Testis (tissue), 2 donors: ENCODE measurements at regions not wholly inside any gene's neighbourhood (a gene's known extent, or its start where the extent isn't known, plus 50 kb on each side); places are given as distances from the start of the nearest gene placed in this dataset.

Source experiments
- DNase-seq: peaks from one replicate; pipeline ENCODE4 v3.0.0-alpha.2; 2019
- H3K27ac ChIP-seq, 2 donors: fragments of 200-600 bp; sonication (generic); one replicate each; pipeline ENCODE4 v1.5.1; 2019
- H3K27me3 ChIP-seq: fragments of 200-600 bp; sonication (generic); one replicate; pipeline ENCODE4 v1.5.1; 2019
- H3K36me3 ChIP-seq: fragments of 200-600 bp; sonication (generic); one replicate; pipeline ENCODE4 v1.5.1; 2017; ENCODE audit warnings: low read depth; ENCODE audit errors: missing control alignments
- H3K4me1 ChIP-seq: fragments of 200-600 bp; sonication (generic); one replicate; pipeline ENCODE4 v1.5.1; 2019
- H3K4me3 ChIP-seq, 2 donors: fragments of 200-600 bp; sonication (generic); one replicate each; pipeline ENCODE4 v1.5.1; 2017 to 2019
- H3K9me3 ChIP-seq: fragments of 200-600 bp; sonication (generic); one replicate; pipeline ENCODE4 v1.5.1; 2017
- CTCF ChIP-seq, 3 experiments: fragments of 450-650 bp in 2 of 3; fragments of 200-600 bp in 1 of 3; sonication (generic) in 1 of 3; IDR thresholded peaks; one replicate each; pipeline ENCODE4 v1.5.1; 2016 to 2019; ENCODE audit warnings: antibody characterized with exemption in 3 of 3, mild to moderate bottlenecking in 2 of 3, moderate library complexity in 1 of 3
- POLR2A ChIP-seq: fragments of 450-650 bp; IDR thresholded peaks from one replicate; pipeline ENCODE4 v1.6.1; 2017; ENCODE audit warnings: antibody characterized with exemption, mild to moderate bottlenecking, moderate library complexity
- WGBS, 2 donors: methylation state at CpG; one replicate each; pipeline ENCODE4 v1.1.5; 2018; 5-methylcytosine and 5-hydroxymethylcytosine counted together
- intact Hi-C: fragments of 100-400 bp; cut with DNase I; formaldehyde crosslinking; loops from one replicate; pipeline ENCODE4 v1.15.1; 2023; ENCODE audit warnings: low total_unique reads

- Histone ChIP-seq H3K27ac (no peak overlapping the region), H3K4me1 (no peaks in the 10 kb centered on the region), H3K36me3 (no peaks in the 10 kb centered on the region), H3K9me3 (no peaks in the 10 kb centered on the region), H3K4me3 (no peak overlapping the region), H3K27me3 (no peaks in the 10 kb centered on the region)
- no peak for DNase-seq
- intact Hi-C loops = no loop called here
- 77 to 81% methylated on average over 4 of the region's 4 CpGs for WGBS, 2 donors
- no peak for TF ChIP-seq CTCF (IDR thresholded peaks at IDR 0.05)
- no peak for TF ChIP-seq POLR2A
These were observed 75.6 kb downstream of the ICOS start for GRCh38 chr2:204012072-204012653.

GRCh38 chr2:204015118-204015843 lies 78.7 kb downstream of the ICOS start:
- intact Hi-C loops = no loop called here
- no peaks in the 10 kb centered on the region for H3K27me3 ChIP-seq
- H3K4me3 ChIP-seq = no peak overlapping the region
- H3K4me1 ChIP-seq = no peaks in the 10 kb centered on the region
- 72 to 77% methylated on average over 8 of the region's 8 CpGs for WGBS, 2 donors
- no peak overlapping the region for H3K27ac ChIP-seq
- no peak for DNase-seq
- no peaks in the 10 kb centered on the region for H3K9me3 ChIP-seq
- no peak for TF ChIP-seq POLR2A
- no peak for TF ChIP-seq CTCF (IDR thresholded peaks at IDR 0.05)
- no peaks in the 10 kb centered on the region for H3K36me3 ChIP-seq

- intact Hi-C loops = no loop called here
- WGBS, 2 donors = 86 to 87% methylated on average over 6 of the region's 6 CpGs
These were observed 82.2 kb downstream of the ICOS start for GRCh38 chr2:204018717-204019116.

GRCh38 chr2:204019572-204020501 lies 83.3 kb downstream of the ICOS start:
- 81 to 87% methylated on average over 6 of the region's 6 CpGs for WGBS, 2 donors
- intact Hi-C loops = no loop called here
- H3K27me3 ChIP-seq = no peaks in the 10 kb centered on the region
- no peak overlapping the region for H3K27ac ChIP-seq
- H3K9me3 ChIP-seq = no peaks in the 10 kb centered on the region
- no peak overlapping the region for H3K4me3 ChIP-seq
- no peak for TF ChIP-seq POLR2A
- TF ChIP-seq CTCF (IDR thresholded peaks at IDR 0.05) = no peak
- no peaks in the 10 kb centered on the region for H3K4me1 ChIP-seq
- H3K36me3 ChIP-seq = no peaks in the 10 kb centered on the region
- DNase-seq = no peak

More at GRCh38 chr2:204018717-204019116, 82.2 kb downstream of the ICOS start:
- Histone ChIP-seq H3K4me1 (no peaks in the 10 kb centered on the region), H3K27me3 (no peaks in the 10 kb centered on the region), H3K36me3 (no peaks in the 10 kb centered on the region), H3K4me3 (no peak overlapping the region), H3K27ac (no peak overlapping the region), H3K9me3 (no peaks in the 10 kb centered on the region)
- DNase-seq = no peak
- TF ChIP-seq POLR2A = no peak
- no peak for TF ChIP-seq CTCF (IDR thresholded peaks at IDR 0.05)
